Heart left ventricle (tissue), 13 donors: ENCODE measurements at regions not wholly inside any gene's neighbourhood (a gene's known extent, or its start where the extent isn't known, plus 50 kb on each side); places are given as distances from the start of the nearest gene placed in this dataset.
"Not testable (repeated sequence)": the region's sequence is repeated elsewhere in the genome, so short reads cannot be mapped to it uniquely, and the experiment has no call there.

ENCODE experiments used
- POLR2A ChIP-seq, 2 donors: fragments of 450-650 bp; IDR thresholded peaks; one replicate each; pipeline ENCODE4 v1.6.1; 2017; ENCODE audit warnings: antibody characterized with exemption in 2 of 2, mild to moderate bottlenecking in 2 of 2, moderate library complexity in 2 of 2
- TF ChIP-seq, protein P1 (sequence below), 12 donors: fragments of 200-600 bp; sonication (generic) in 4 of 12; IDR thresholded peaks; one replicate each; pipeline versions ENCODE4 v1.5.0 to v1.8.0; 2018 to 2022; ENCODE audit warnings: antibody characterized with exemption in 12 of 12, mild to moderate bottlenecking in 5 of 12
- donor health status: ischemic (EF 13 %, LVEDD 7.1; RV severe dilation, severe dysfunction).
- donor health status: DM: no; HTN: yes; CAD: no.
- donor health status: DM: no; HTN: no; CAD: no.
- donor health status: ischemic (EF 25% LVEDD 6.9; RV normal size, moderate dysfunction).
- donor health status: ischemic (EF 25% LVEDD 5.7; RV mildly dilated, moderate dysfunction).
- donor health status: ischemic (EF 35%, LVEDD 5.7; RV mildly dilated, moderate dysfunction).
- donor health status: nonischemic (EF 11% LVEDD 7.7; RV severe dilation, severe dysfunction).
- donor health status: DM: yes; HTN: yes; CAD: no.
- donor health status: PGD.
- donor health status: ischemic (EF 29% LVEDD 5.4; RV normal size, mild dysfunction).
- donor health status: nonischemic (EF 23%, LVEDD 6.1; RV moderate dilation, normal function).

GRCh38 chr16:29130901-29131851, 146.3 kb downstream of the LAT start:
- TF ChIP-seq POLR2A (IDR thresholded peaks at IDR 0.05) = not testable (repeated sequence)
- TF ChIP-seq, protein P1, sequence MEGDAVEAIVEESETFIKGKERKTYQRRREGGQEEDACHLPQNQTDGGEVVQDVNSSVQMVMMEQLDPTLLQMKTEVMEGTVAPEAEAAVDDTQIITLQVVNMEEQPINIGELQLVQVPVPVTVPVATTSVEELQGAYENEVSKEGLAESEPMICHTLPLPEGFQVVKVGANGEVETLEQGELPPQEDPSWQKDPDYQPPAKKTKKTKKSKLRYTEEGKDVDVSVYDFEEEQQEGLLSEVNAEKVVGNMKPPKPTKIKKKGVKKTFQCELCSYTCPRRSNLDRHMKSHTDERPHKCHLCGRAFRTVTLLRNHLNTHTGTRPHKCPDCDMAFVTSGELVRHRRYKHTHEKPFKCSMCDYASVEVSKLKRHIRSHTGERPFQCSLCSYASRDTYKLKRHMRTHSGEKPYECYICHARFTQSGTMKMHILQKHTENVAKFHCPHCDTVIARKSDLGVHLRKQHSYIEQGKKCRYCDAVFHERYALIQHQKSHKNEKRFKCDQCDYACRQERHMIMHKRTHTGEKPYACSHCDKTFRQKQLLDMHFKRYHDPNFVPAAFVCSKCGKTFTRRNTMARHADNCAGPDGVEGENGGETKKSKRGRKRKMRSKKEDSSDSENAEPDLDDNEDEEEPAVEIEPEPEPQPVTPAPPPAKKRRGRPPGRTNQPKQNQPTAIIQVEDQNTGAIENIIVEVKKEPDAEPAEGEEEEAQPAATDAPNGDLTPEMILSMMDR (IDR thresholded peaks at IDR 0.05) = peak in 1 of 12 donors; percentile 6
